ENCODE measurements at regions not wholly inside any gene's neighbourhood (a gene's known extent, or its start where the extent isn't known, plus 50 kb on each side); places are given as distances from the start of the nearest gene placed in this dataset.
"Not testable (repeated sequence)": the region's sequence is repeated elsewhere in the genome, so short reads cannot be mapped to it uniquely, and the experiment has no call there.

GRCh38 chr16:17963185-17963836 is 373.2 kb downstream of the NPIPA8 start:
- intact Hi-C loops (cut with DNase I, micrococcal nuclease): no loop called here
- DNase-seq (no peak), ATAC-seq (no peak)

- DNase-seq: no peak
- intact Hi-C loops (cut with DNase I, micrococcal nuclease): no loop called here
- no peak for ATAC-seq
Observed at GRCh38 chr16:17962726-17963125, 373.8 kb downstream of the NPIPA8 start.

GRCh38 chr16:17961822-17962221 is 374.7 kb downstream of the NPIPA8 start:
- DNase-seq; intact Hi-C loops (cut with DNase I, micrococcal nuclease); ATAC-seq: not testable (repeated sequence)

DNA sequence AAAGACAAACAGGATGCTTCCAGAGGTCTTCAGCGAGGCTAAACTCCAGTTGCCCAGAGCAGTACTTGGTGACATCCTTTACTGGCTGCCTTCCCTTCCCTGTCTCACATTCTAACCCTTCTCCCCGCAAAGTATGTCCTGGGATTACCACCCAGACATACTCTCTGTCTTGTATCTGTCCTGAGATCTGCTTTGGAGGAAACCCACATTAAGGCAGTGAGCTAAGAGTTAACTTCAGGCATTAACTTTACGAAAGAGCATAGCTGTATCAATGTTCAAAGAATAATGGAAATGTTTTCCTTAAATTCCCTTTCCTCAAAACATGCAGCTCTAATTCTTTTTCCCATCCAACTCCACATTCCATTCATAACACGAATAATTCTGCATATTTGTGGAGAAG is 385.2 kb downstream of the NPIPA8 start:
- intact Hi-C loops (cut with DNase I, micrococcal nuclease): no loop called here
- ATAC-seq (no peak), DNase-seq (no peak)

- DNase-seq (no peak), ATAC-seq (no peak)
- intact Hi-C loops (cut with DNase I, micrococcal nuclease): no loop called here
Observed at GRCh38 chr16:17949982-17950250, 386.6 kb downstream of the NPIPA8 start.

DNA sequence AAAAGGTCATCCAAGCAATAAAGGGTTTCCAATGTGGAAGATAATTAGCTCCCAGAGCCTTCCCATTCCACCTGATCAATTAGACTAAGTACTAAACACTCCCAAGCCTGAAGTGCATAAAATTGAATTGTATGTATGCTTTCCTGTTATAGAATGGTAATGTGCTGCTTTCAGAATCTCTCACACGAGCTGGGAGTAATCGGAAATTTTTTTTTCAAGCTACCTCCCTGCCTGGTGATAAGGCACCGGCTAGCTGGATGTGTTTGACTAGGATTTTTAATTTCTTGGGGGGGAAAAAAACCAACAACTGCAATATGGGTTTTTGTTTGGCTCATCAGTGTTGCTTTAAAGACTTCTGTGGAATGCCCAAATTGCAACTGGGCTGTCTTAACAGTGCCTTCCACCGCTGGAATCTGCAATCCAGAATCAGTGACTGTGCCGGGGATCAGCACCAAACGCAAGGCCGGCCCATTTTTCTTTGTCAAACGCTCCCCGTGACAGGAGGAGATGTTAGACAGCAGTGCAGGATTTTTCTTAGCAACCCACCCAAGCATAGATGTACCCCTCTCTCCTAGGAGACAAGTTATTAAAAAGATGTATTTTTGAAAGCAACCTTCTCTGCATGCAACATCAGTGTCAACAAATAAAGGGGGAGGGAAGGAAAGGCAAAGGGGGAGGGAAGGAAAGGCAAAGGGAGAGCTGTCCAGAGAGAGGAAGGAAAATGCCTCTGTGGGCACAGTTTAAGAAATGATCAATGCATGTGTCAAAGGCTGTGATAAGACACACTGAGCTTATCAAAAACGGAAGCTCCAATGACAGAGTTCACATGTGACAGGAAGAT is 387.2 kb downstream of the NPIPA8 start:
- intact Hi-C loops (cut with DNase I, micrococcal nuclease): no loop called here
- DNase-seq (no peak), ATAC-seq (no peak)

- ATAC-seq (no peak), DNase-seq (no peak)
- intact Hi-C loops (cut with DNase I, micrococcal nuclease): no loop called here
Observed at GRCh38 chr16:17947637-17948036, 388.9 kb downstream of the NPIPA8 start.

GRCh38 chr16:17947165-17947564 is 389.4 kb downstream of the NPIPA8 start:
- intact Hi-C loops (cut with DNase I, micrococcal nuclease): no loop called here
- no peak for DNase-seq
- ATAC-seq: peak; percentile 64

DNA sequence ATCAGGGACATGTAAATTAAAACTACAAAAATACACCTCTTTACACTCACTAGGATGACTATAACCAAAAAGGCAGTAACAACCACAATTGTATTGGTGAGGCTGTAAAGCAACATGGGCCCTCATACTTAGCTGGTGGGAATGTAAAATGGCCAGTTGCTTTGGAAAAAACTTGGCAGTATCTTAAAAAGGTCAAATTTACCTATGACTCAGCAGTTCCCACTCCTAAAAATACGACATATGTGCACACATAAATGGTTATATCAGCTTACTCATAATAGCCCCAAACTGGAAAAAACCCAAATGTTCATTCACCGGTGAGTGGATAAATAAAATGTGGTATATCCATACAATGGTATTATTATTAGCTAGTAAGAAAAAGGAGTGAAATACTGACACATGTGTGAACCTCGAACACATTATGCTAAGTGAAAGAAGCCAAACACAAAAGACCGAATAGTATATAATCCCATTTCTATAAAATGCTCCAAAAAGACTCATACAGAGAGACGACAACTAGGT is 391.4 kb downstream of the NPIPA8 start:
- no peak for ATAC-seq
- no peak for DNase-seq
- intact Hi-C loops (cut with DNase I, micrococcal nuclease): no loop called here

DNA sequence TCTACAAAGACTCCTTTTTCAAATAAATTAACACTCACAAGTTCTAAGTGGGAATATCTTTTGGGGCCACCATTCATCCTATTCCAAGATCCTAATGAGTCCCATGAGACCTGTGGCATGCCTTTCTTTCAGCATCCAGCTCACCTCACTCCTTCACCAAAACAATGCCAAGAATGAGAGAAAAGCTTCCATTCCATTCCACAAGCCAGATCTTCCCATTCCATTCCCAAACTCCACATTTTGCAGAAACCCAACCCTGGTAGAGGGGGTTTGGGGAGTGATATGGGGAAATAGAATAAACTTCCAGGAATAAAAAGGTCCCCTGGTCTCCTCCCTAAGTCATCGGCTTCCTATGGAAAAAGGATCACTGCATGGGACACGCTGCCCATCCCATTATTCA is 392.2 kb downstream of the NPIPA8 start:
- intact Hi-C loops (cut with DNase I, micrococcal nuclease): no loop called here
- DNase-seq: no peak
- ATAC-seq: no peak

GRCh38 chr16:17942067-17942466 is 394.5 kb downstream of the NPIPA8 start:
- intact Hi-C loops (cut with DNase I, micrococcal nuclease): no loop called here
- DNase-seq: no peak
- ATAC-seq: no peak

DNA sequence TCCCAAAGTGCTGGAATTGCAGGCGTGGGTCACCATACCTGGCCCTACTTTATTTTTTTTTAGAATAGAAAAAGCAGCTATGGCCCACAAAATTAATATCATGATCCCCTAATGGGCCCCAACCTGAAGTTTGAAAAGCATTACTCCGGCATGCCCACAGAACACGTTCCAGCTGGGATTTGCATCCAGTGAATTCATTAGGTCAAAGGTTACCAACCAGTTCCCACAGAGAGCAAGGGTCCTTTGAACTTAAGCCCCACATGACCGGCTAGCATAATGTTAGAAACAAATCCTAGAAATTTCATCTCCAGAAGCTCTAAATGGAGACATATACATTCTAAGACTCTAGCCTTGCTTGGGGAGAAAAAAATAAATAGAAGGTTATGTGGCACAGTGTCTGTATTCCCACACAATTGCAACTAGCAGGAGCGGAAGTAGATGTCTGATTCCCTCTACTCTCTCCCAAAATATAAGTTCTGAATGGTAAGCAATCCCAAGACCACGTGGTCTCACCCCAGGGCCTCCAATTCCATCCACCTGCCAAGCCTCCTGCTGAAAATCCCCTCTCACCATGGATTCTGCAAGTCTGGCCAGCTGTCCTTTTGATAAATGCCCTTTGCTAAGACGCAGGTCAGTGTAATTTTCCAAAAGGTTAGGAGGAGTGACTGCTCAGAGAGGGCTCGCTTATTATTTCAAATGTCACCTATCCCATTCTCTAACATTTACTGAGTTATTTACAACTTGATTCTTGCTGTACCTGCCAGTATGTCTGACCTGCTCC is 395.8 kb downstream of the NPIPA8 start:
- DNase-seq: no peak
- intact Hi-C loops (cut with DNase I, micrococcal nuclease): no loop called here
- no peak for ATAC-seq

GRCh38 chr16:17939723-17940122 is 396.8 kb downstream of the NPIPA8 start:
- ATAC-seq (no peak), DNase-seq (no peak)
- intact Hi-C loops (cut with DNase I, micrococcal nuclease): no loop called here

DNA sequence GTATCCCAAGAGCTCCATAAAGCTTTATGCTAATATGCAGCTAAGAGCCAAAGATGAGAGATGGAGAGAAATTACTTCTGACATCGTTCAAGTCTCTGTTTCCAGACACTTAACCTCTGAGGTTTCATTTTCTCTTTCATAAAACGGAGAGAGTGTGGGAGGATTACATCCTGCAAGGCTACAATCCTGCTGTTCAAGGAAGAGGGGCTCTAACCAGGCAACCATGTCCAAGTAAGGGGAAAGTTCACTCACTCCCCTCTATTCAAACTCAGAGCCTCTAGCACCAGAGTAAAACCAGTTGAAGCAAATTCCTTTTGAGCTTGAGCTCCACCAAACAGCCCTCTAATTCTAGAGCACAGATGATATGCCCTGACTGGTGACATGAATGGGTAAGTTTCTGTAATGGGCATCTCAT is 397.4 kb downstream of the NPIPA8 start:
- intact Hi-C loops (cut with DNase I, micrococcal nuclease): no loop called here
- ATAC-seq (no peak), DNase-seq (no peak)

DNA sequence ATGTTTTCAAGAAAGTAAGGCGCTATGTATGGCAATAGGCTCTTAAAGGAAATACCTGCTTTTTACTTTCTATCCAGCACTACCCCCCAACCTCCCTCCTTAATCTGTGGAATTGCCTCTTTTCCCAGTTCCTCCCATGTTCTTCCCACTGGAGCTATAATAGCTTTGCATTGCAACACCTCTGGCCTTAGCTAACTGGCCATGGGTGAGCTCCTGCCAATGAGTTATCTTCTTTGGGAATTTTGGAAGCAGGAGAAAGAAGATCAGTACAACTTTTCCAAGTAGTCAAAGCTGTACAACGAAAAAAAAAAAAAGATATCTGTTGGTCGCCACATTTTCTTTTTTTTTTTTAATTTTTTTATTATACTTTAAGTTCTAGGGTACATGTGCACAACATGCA is 398.0 kb downstream of the NPIPA8 start:
- ATAC-seq (no peak), DNase-seq (no peak)
- intact Hi-C loops (cut with DNase I, micrococcal nuclease): no loop called here

- no peak for DNase-seq
- intact Hi-C loops (cut with DNase I, micrococcal nuclease): no loop called here
- no peak for ATAC-seq
Observed at GRCh38 chr16:17936766-17937402, 399.7 kb downstream of the NPIPA8 start.

- DNase-seq: no peak
- ATAC-seq: no peak
- intact Hi-C loops (cut with DNase I, micrococcal nuclease): no loop called here
Observed at GRCh38 chr16:17930280-17930679, 406.3 kb downstream of the NPIPA8 start.

- intact Hi-C loops (cut with DNase I, micrococcal nuclease): no loop called here
- ATAC-seq (no peak), DNase-seq (no peak)
Observed at GRCh38 chr16:17926866-17927399, 409.6 kb downstream of the NPIPA8 start.

DNA sequence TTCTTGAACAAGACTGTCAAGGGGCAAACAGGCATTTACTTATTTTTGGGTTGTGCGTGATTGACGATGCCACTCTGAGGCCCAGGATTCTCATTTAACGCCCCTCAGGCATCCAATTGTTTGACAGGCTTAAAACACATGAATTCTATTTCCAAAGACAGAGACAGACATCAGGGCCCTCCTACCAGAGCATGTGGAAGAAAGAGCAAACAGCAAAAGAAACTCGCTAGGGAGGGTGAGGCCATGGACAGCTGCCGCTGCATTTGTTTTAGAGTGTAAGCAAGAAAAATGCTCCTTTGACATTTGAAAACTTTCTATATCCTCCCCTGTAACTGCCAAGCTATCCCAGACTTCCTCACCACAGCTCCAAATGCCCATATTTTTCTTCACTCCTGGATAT is 410.1 kb downstream of the NPIPA8 start:
- no peak for DNase-seq
- intact Hi-C loops (cut with DNase I, micrococcal nuclease): no loop called here
- ATAC-seq: no peak

All from left colon (tissue), 2 donors.